Thyroid gland (tissue), 4 donors: ENCODE measurements at regions not wholly inside any gene's neighbourhood (a gene's known extent, or its start where the extent isn't known, plus 50 kb on each side); places are given as distances from the start of the nearest gene placed in this dataset.

Source experiments
- DNase-seq, 2 donors: peaks; one replicate each; pipeline ENCODE4 v3.0.0-alpha.2; 2019
- H3K27ac ChIP-seq, 3 donors: fragments of 200-600 bp; sonication (generic); 1 replicate in 2 of 3; 2 replicates in 1 of 3; pipeline ENCODE4 v1.5.1; 2016 to 2019; ENCODE audit warnings: mild to moderate bottlenecking in 1 of 3, moderate library complexity in 1 of 3
- H3K27me3 ChIP-seq: fragments of 200-600 bp; sonication (generic); one replicate; pipeline ENCODE4 v1.5.1; 2019
- H3K36me3 ChIP-seq, 2 donors: fragments of 200-600 bp; sonication (generic); one replicate each; pipeline ENCODE4 v1.5.1; 2016 to 2019
- H3K4me1 ChIP-seq, 2 donors: fragments of 200-600 bp; sonication (generic); one replicate each; pipeline ENCODE4 v1.5.1; 2017 to 2019
- H3K4me3 ChIP-seq, 3 donors: fragments of 200-600 bp; sonication (generic); replicated peaks in 1 of 3; 1 replicate in 2 of 3; 2 replicates in 1 of 3; pipeline ENCODE4 v1.5.1; 2016; ENCODE audit warnings: mild to moderate bottlenecking in 1 of 3
- H3K9me3 ChIP-seq: fragments of 200-600 bp; sonication (generic); one replicate; pipeline ENCODE4 v1.5.1; 2017
- POLR2A ChIP-seq, 2 donors: fragments of 450-650 bp; IDR thresholded peaks; one replicate each; pipeline ENCODE4 v1.6.1; 2017; ENCODE audit warnings: antibody characterized with exemption in 2 of 2, mild to moderate bottlenecking in 2 of 2, moderate library complexity in 1 of 2
- WGBS, 2 donors: methylation state at CpG; one replicate each; pipeline ENCODE4 v1.1.5; 2017; 5-methylcytosine and 5-hydroxymethylcytosine counted together
- intact Hi-C: fragments of 100-400 bp; cut with DNase I; formaldehyde crosslinking; loops from one replicate; pipeline ENCODE4 v1.15.1; 2023
- TF ChIP-seq, protein P1 (sequence below), 6 experiments: fragments of 200-600 bp in 3 of 6; fragments of 450-650 bp in 3 of 6; sonication (generic) in 3 of 6; IDR thresholded peaks; one replicate each; pipeline ENCODE4 v1.5.1; 2016 to 2019; ENCODE audit warnings: antibody characterized with exemption in 6 of 6, mild to moderate bottlenecking in 2 of 6, inconsistent platforms in 1 of 6, moderate library complexity in 1 of 6

DNA sequence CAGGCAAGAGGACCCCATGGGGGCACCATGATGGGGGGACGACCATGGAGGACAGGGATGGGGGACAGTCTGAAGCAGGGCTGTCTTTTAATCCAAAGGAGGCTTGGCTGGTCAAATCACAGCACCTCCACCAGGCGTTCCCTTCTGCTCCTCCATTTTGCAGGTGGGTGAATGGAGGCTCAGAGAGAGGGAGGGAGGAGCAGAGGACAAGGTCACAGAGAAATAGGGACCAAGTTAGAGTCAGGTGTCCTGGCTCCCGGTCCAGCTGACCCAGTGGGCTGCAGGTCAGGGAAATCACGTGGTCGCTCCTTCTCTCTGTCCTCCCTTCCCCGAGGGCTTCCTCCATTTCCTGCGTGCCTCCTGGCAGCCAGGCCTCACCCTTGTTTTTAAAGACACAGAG lies 156.4 kb upstream of the SMIM23 start:
- H3K9me3 ChIP-seq = no peaks in the 10 kb centered on the region
- H3K27ac ChIP-seq = no peak overlapping the region
- no peaks in the 10 kb centered on the region for H3K27me3 ChIP-seq
- H3K36me3 ChIP-seq = no peaks in the 10 kb centered on the region
- intact Hi-C loops = loop anchor here (10.0 kb wide), 1 partner anchor 204 kb away; no protein-coding TSS in a partner anchor
- WGBS, 2 donors = 64 to 78% methylated on average over 7 of the region's 7 CpGs
- TF ChIP-seq, protein P1, sequence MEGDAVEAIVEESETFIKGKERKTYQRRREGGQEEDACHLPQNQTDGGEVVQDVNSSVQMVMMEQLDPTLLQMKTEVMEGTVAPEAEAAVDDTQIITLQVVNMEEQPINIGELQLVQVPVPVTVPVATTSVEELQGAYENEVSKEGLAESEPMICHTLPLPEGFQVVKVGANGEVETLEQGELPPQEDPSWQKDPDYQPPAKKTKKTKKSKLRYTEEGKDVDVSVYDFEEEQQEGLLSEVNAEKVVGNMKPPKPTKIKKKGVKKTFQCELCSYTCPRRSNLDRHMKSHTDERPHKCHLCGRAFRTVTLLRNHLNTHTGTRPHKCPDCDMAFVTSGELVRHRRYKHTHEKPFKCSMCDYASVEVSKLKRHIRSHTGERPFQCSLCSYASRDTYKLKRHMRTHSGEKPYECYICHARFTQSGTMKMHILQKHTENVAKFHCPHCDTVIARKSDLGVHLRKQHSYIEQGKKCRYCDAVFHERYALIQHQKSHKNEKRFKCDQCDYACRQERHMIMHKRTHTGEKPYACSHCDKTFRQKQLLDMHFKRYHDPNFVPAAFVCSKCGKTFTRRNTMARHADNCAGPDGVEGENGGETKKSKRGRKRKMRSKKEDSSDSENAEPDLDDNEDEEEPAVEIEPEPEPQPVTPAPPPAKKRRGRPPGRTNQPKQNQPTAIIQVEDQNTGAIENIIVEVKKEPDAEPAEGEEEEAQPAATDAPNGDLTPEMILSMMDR (IDR thresholded peaks at IDR 0.05) = no peak
- no peak for TF ChIP-seq POLR2A (IDR thresholded peaks at IDR 0.05)
- peaks cover 2 to 15% of the 10 kb centered on the region in 2 donors for H3K4me1 ChIP-seq
- no peak for DNase-seq
- no peak overlapping the region for H3K4me3 ChIP-seq

DNA sequence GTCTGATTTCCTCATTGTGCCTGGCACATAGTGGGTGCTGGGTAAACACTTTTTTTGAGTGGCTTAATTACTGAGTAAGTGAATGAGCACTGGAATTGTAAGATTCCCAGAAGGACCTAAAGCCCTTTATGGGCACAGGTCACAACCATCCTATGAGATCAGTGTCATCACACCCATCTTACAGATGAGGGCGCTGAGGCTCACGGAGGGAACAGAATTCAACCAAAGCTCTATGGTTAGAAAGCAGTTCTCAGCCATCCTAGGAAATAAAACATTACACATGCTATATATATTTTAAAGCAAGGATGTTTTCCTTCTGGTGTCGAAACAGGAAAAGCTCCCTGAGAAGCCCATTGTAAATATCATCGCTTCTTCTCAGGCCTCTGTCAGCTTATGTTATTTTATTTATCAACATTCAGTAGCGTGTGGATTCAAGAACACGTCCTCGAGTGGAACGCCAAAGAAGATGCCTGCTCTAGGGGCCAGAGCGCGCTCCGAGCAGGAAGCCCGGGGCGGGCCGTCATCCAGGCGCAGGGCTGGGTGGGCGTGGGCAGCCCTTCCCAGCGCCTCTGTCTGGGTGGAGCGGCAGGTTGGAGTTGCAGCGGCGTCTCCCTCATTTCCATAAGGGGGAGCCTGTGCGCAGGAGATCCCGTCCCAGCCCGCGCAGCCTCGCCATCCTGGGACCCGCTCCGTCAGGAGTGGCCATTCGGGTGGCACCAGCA lies 155.8 kb upstream of the SMIM23 start:
- Histone ChIP-seq H3K27ac (no peak overlapping the region), H3K27me3 (no peaks in the 10 kb centered on the region), H3K9me3 (no peaks in the 10 kb centered on the region), H3K4me3 (no peak overlapping the region), H3K4me1 (peaks cover 0 to 10% of the 10 kb centered on the region in 2 donors), H3K36me3 (no peaks in the 10 kb centered on the region)
- 15 to 21% methylated on average over 14 to 16 of the region's 28 CpGs for WGBS, 2 donors
- DNase-seq = peak; percentile 51 to 57
- no peak for TF ChIP-seq POLR2A (IDR thresholded peaks at IDR 0.05)
- TF ChIP-seq, protein P1 (IDR thresholded peaks at IDR 0.05) = peak in 5 of 6 experiments; percentile 29 to 71 (median 53)
- intact Hi-C loops = loop anchor here (10.0 kb wide), 1 partner anchor 205 kb away; no protein-coding TSS in a partner anchor

DNA sequence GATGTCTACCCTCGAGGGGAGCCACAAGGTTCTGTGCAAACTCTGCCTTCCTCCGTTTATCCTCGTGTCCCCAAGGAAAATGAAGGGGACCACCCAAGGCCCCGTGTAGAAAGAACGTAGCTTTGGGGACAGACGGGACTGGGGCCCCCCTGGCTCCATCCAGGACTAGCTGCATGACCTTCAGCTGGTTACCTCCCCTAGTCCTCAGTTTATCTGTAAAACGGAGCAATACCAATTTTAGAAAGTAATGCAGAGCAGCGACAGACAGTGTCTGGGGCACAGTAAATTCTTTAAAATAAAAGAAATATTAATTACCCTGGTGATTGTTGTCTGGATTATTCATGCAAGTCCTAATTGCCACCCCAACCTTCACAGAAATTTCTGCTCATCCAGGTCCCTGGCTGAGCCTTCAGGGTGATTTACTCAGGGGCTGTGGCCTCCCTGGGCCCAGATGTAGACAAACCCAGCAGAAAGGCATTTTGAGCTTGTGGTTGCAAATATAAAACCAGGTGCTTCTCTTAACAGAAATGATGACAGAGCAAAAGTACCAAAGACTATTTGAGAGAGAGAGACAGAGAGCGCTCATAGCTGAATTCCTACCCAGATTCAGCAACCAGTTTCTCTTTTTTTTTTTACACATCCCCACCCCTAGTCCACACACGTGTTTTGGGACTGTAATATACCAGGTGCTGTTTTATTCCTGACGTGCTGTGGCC lies 155.1 kb upstream of the SMIM23 start:
- H3K4me1 ChIP-seq = peaks cover 0 to 9% of the 10 kb centered on the region in 2 donors
- intact Hi-C loops = no loop called here
- WGBS, 2 donors = 51% methylated on average over 11 of the region's 11 CpGs
- no peaks in the 10 kb centered on the region for H3K27me3 ChIP-seq
- no peak overlapping the region for H3K27ac ChIP-seq
- H3K4me3 ChIP-seq = no peak overlapping the region
- TF ChIP-seq POLR2A (IDR thresholded peaks at IDR 0.05) = no peak
- TF ChIP-seq, protein P1 (IDR thresholded peaks at IDR 0.05) = peak in 2 of 6 experiments; percentile 3 to 5
- no peaks in the 10 kb centered on the region for H3K9me3 ChIP-seq
- H3K36me3 ChIP-seq = no peaks in the 10 kb centered on the region
- no peak for DNase-seq

DNA sequence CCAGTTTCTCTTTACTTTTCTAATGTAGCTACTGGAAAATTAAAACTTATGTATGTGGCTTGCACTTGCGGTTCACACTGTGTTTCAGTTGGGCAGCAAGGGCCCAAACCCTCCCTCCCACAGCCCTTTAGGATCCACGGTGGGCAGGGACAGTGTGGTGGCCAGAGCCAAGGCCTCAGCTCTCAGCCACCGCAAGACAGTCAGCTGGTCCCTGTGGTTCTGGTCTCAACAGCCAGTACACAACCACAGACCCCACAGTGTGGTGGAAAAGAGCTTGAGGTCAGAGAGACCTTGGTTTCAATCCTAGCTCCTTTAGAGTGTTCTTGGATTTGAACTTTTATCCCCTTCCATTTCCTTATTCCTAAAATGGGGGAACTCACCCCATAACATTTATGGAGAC lies 153.0 kb upstream of the SMIM23 start:
- peaks cover 0 to 9% of the 10 kb centered on the region in 2 donors for H3K4me1 ChIP-seq
- intact Hi-C loops = no loop called here
- H3K27ac ChIP-seq = no peak overlapping the region
- H3K36me3 ChIP-seq = no peaks in the 10 kb centered on the region
- TF ChIP-seq, protein P1 (IDR thresholded peaks at IDR 0.05) = no peak
- TF ChIP-seq POLR2A (IDR thresholded peaks at IDR 0.05) = no peak
- H3K9me3 ChIP-seq = no peaks in the 10 kb centered on the region
- H3K4me3 ChIP-seq = no peak overlapping the region
- H3K27me3 ChIP-seq = no peaks in the 10 kb centered on the region
- 62 to 85% methylated on average over 3 of the region's 3 CpGs for WGBS, 2 donors
- DNase-seq = no peak
